ENCODE measurements at regions not wholly inside any gene's neighbourhood (a gene's known extent, or its start where the extent isn't known, plus 50 kb on each side); places are given as distances from the start of the nearest gene placed in this dataset.

- no peak for TF ChIP-seq EZH2phosphoT487 (IDR thresholded peaks at IDR 0.05; ENCODE audit: borderline replicate concordance)
- Histone ChIP-seq H4K20me1 (ENCODE audit: insufficient read depth, low read length, poor library complexity, severe bottlenecking) (no peaks in the 10 kb centered on the region), H3F3A (ENCODE audit: low read depth) (no peaks in the 10 kb centered on the region), H3K27me3 (ENCODE audit: insufficient read depth, low read length, poor library complexity, severe bottlenecking) (no peaks in the 10 kb centered on the region), H3K4me2 (ENCODE audit: low read depth, low read length, poor library complexity, severe bottlenecking) (no peak overlapping the region), H3K79me2 (ENCODE audit: insufficient read depth, low read length) (no peaks in the 10 kb centered on the region), H3K4me3 (ENCODE audit: low read length, poor library complexity, severe bottlenecking) (no peak overlapping the region), H3K36me3 (ENCODE audit: insufficient read depth, low read length) (no peaks in the 10 kb centered on the region), H2AFZ (ENCODE audit: low read length) (no peak overlapping the region), H3K9me3 (ENCODE audit: insufficient read depth, low read depth, low read length) (no peaks in the 10 kb centered on the region), H3K4me1 (ENCODE audit: insufficient read depth, low read length, poor library complexity, severe bottlenecking) (no peaks in the 10 kb centered on the region), H3K9me2 (replicated peaks; ENCODE audit: low read depth, low read length) (no peaks in the 10 kb centered on the region; the same call in 1 of the 2 replicates), H3K9ac (ENCODE audit: low read depth, low read length, poor library complexity, severe bottlenecking) (no peak overlapping the region)
Measured at GRCh38 chr4:30996841-30997240, 276.7 kb downstream of the PCDH7 start.

DNA sequence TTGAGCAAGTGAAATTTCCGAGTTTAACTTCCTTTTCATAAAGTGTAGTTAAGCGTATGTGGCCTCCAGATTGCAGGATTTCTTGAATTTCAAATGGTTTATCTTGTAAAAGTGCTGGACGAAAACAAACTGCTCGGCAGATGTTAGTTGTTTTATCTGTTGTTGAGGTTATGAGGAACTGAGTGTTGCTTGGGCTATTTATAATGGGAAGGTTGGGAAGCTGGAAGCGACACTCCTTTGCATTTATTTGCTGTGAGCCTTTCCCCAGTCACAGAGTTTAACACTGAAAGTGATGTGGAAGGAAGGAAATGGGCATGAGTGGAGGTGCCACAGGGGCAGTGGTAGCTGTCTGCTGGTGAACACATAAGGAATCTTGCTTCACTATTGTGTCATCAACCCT lies 284.9 kb downstream of the PCDH7 start:
- Histone ChIP-seq H3K9me3 (ENCODE audit: insufficient read depth, low read depth, low read length) (no peaks in the 10 kb centered on the region), H3K27me3 (ENCODE audit: insufficient read depth, low read length, poor library complexity, severe bottlenecking) (no peaks in the 10 kb centered on the region), H4K20me1 (ENCODE audit: insufficient read depth, low read length, poor library complexity, severe bottlenecking) (no peaks in the 10 kb centered on the region), H3K4me3 (ENCODE audit: low read length, poor library complexity, severe bottlenecking) (no peak overlapping the region), H3K4me2 (ENCODE audit: low read depth, low read length, poor library complexity, severe bottlenecking) (no peak overlapping the region), H3K9ac (ENCODE audit: low read depth, low read length, poor library complexity, severe bottlenecking) (no peak overlapping the region), H3K4me1 (ENCODE audit: insufficient read depth, low read length, poor library complexity, severe bottlenecking) (no peaks in the 10 kb centered on the region), H3K9me2 (replicated peaks; ENCODE audit: low read depth, low read length) (no peaks in the 10 kb centered on the region), H3K36me3 (ENCODE audit: insufficient read depth, low read length) (no peaks in the 10 kb centered on the region), H3K79me2 (ENCODE audit: insufficient read depth, low read length) (no peaks in the 10 kb centered on the region), H3F3A (ENCODE audit: low read depth) (no peaks in the 10 kb centered on the region), H2AFZ (ENCODE audit: low read length) (no peak overlapping the region)
- TF ChIP-seq CTCF (conservative IDR thresholded peaks at IDR 0.05; ENCODE audit: low read length) (no peak), EZH2phosphoT487 (IDR thresholded peaks at IDR 0.05; ENCODE audit: borderline replicate concordance) (no peak)

DNA sequence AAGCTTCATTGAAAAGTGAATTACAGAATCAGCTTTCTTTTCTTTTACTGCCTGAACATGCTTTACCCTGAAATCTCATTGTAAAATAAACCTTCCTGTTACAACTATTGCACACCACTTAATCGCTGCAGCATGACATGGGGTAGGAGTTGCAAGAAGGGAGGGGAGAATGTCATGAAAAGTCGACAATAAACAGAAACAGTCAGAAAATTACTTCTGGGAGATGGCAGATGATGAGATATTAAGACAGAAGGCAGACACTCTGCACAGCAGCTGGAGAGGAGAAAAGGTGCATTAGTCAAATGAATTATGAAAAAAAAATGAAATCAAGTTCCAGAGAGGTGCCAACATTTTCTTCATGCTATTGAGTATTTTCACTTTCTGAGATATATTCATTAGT lies 287.7 kb downstream of the PCDH7 start:
- Histone ChIP-seq H3K36me3 (ENCODE audit: insufficient read depth, low read length) (no peaks in the 10 kb centered on the region), H3K9me3 (ENCODE audit: insufficient read depth, low read depth, low read length) (no peaks in the 10 kb centered on the region), H4K20me1 (ENCODE audit: insufficient read depth, low read length, poor library complexity, severe bottlenecking) (no peaks in the 10 kb centered on the region), H3F3A (ENCODE audit: low read depth) (no peaks in the 10 kb centered on the region), H2AFZ (ENCODE audit: low read length) (no peak overlapping the region), H3K27me3 (ENCODE audit: insufficient read depth, low read length, poor library complexity, severe bottlenecking) (no peaks in the 10 kb centered on the region), H3K79me2 (ENCODE audit: insufficient read depth, low read length) (no peaks in the 10 kb centered on the region), H3K4me1 (ENCODE audit: insufficient read depth, low read length, poor library complexity, severe bottlenecking) (no peaks in the 10 kb centered on the region), H3K4me3 (ENCODE audit: low read length, poor library complexity, severe bottlenecking) (no peak overlapping the region), H3K9me2 (replicated peaks; ENCODE audit: low read depth, low read length) (no peaks in the 10 kb centered on the region), H3K4me2 (ENCODE audit: low read depth, low read length, poor library complexity, severe bottlenecking) (no peak overlapping the region), H3K9ac (ENCODE audit: low read depth, low read length, poor library complexity, severe bottlenecking) (no peak overlapping the region)
- TF ChIP-seq CTCF (conservative IDR thresholded peaks at IDR 0.05; ENCODE audit: low read length) (no peak), EZH2phosphoT487 (IDR thresholded peaks at IDR 0.05; ENCODE audit: borderline replicate concordance) (no peak)

DNA sequence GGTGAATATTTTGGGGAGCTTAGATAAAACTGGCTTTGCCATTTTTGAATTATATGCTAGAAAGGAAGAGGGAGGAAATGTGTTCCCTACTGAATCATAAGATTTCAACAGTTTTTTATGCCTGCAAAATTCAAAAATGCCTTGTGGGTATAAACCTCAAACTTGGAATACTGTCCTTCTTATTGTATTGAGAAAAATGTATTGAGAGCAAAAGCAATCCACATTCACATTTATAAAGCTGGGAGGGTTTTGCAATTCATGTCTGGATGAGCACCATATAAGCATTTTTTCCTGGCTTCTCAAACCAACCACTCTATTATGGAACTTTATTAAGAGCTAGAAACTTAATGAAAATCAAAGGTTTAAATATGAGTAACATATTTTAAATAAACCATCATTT lies 289.8 kb downstream of the PCDH7 start:
- H3K79me2 ChIP-seq (ENCODE audit: insufficient read depth, low read length) = no peaks in the 10 kb centered on the region
- H3K36me3 ChIP-seq (ENCODE audit: insufficient read depth, low read length) = no peaks in the 10 kb centered on the region
- H4K20me1 ChIP-seq (ENCODE audit: insufficient read depth, low read length, poor library complexity, severe bottlenecking) = no peaks in the 10 kb centered on the region
- no peak for TF ChIP-seq CTCF (conservative IDR thresholded peaks at IDR 0.05; ENCODE audit: low read length)
- TF ChIP-seq EZH2phosphoT487 (IDR thresholded peaks at IDR 0.05; ENCODE audit: borderline replicate concordance) = no peak
- no peaks in the 10 kb centered on the region for H3K9me2 ChIP-seq (replicated peaks; ENCODE audit: low read depth, low read length)
- H3K27me3 ChIP-seq (ENCODE audit: insufficient read depth, low read length, poor library complexity, severe bottlenecking) = no peaks in the 10 kb centered on the region
- no peaks in the 10 kb centered on the region for H3K9me3 ChIP-seq (ENCODE audit: insufficient read depth, low read depth, low read length)
- no peak overlapping the region for H3K4me2 ChIP-seq (ENCODE audit: low read depth, low read length, poor library complexity, severe bottlenecking)
- H2AFZ ChIP-seq (ENCODE audit: low read length) = no peak overlapping the region
- no peaks in the 10 kb centered on the region for H3K4me1 ChIP-seq (ENCODE audit: insufficient read depth, low read length, poor library complexity, severe bottlenecking)
- H3K9ac ChIP-seq (ENCODE audit: low read depth, low read length, poor library complexity, severe bottlenecking) = no peak overlapping the region
- H3K4me3 ChIP-seq (ENCODE audit: low read length, poor library complexity, severe bottlenecking) = no peak overlapping the region
- no peaks in the 10 kb centered on the region for H3F3A ChIP-seq (ENCODE audit: low read depth)

All from Loucy (cell line).